H9 (cell line): ENCODE measurements at regions not wholly inside any gene's neighbourhood (a gene's known extent, or its start where the extent isn't known, plus 50 kb on each side); places are given as distances from the start of the nearest gene placed in this dataset.

Experiments
- DNase-seq: peaks from one replicate; pipeline ENCODE4 v3.0.0-alpha.2; 2017
- H2AFZ ChIP-seq: one replicate; pipeline ENCODE4 v1.6.1; 2013; ENCODE audit warnings: mild to moderate bottlenecking, low read length, control low read depth, moderate library complexity
- H2AK5ac ChIP-seq: 2 replicates; pipeline ENCODE4 v1.6.1; 2013; ENCODE audit warnings: low read length, control low read depth, mixed read lengths; ENCODE audit not compliant: insufficient read length
- H2BK120ac ChIP-seq: one replicate; pipeline ENCODE4 v1.6.1; 2013; ENCODE audit warnings: low read depth, mild to moderate bottlenecking, low read length, control low read depth, inconsistent platforms; ENCODE audit not compliant: poor library complexity, severe bottlenecking
- H2BK12ac ChIP-seq: 2 replicates; pipeline ENCODE4 v1.6.1; 2013; ENCODE audit warnings: low read length, control low read depth, mixed read lengths, low read depth; ENCODE audit not compliant: insufficient read length
- H2BK15ac ChIP-seq: 2 replicates; pipeline ENCODE4 v1.6.1; 2013; ENCODE audit warnings: low read depth, low read length, control low read depth
- H2BK20ac ChIP-seq: one replicate; pipeline ENCODE4 v1.6.1; 2013; ENCODE audit warnings: low read depth, mild to moderate bottlenecking, low read length, control low read depth, inconsistent platforms; ENCODE audit not compliant: poor library complexity, severe bottlenecking
- H2BK5ac ChIP-seq: 2 replicates; pipeline ENCODE4 v1.6.1; 2013; ENCODE audit warnings: low read length, control low read depth, mixed read lengths; ENCODE audit not compliant: insufficient read length
- H3K14ac ChIP-seq: 2 replicates; pipeline ENCODE4 v1.6.1; 2013; ENCODE audit warnings: low read length, control low read depth; ENCODE audit not compliant: insufficient read depth
- H3K18ac ChIP-seq: 2 replicates; pipeline ENCODE4 v1.6.1; 2013; ENCODE audit warnings: low read depth, mild to moderate bottlenecking, mixed read lengths, low read length, control low read depth; ENCODE audit not compliant: insufficient read length
- H3K23ac ChIP-seq: 2 replicates; pipeline ENCODE4 v1.6.1; 2013; ENCODE audit warnings: low read length, control low read depth, mixed read lengths, low read depth; ENCODE audit not compliant: insufficient read length
- H3K23me2 ChIP-seq: 2 replicates; pipeline ENCODE4 v1.6.1; 2013; ENCODE audit warnings: low read depth, mild to moderate bottlenecking, mixed read lengths, low read length, control low read depth; ENCODE audit not compliant: insufficient read length, poor library complexity, severe bottlenecking
- H3K27ac ChIP-seq: 2 replicates; pipeline ENCODE4 v1.5.1; 2013; ENCODE audit warnings: low read length, control low read depth, mixed read lengths, low read depth; ENCODE audit not compliant: insufficient read length
- H3K27me3 ChIP-seq: 2 replicates; pipeline ENCODE4 v1.6.1; 2013; ENCODE audit warnings: low read length, control low read depth, inconsistent platforms; ENCODE audit not compliant: insufficient read depth
- H3K4ac ChIP-seq: 2 replicates; pipeline ENCODE4 v1.6.1; 2013; ENCODE audit warnings: low read depth, mild to moderate bottlenecking, control low read depth, inconsistent platforms, low read length, moderate library complexity
- H3K4me1 ChIP-seq: 2 replicates; pipeline ENCODE4 v1.6.1; 2013; ENCODE audit warnings: low read length, control low read depth, inconsistent platforms; ENCODE audit not compliant: insufficient read depth
- H3K4me2 ChIP-seq: 2 replicates; pipeline ENCODE4 v1.6.1; 2013; ENCODE audit warnings: low read length, control low read depth, mixed read lengths; ENCODE audit not compliant: insufficient read length, insufficient read depth
- H3K56ac ChIP-seq: 2 replicates; pipeline ENCODE4 v1.6.1; 2013; ENCODE audit warnings: low read depth, mild to moderate bottlenecking, mixed read lengths, low read length, control low read depth; ENCODE audit not compliant: insufficient read length
- H3K79me1 ChIP-seq: 2 replicates; pipeline ENCODE4 v1.6.1; 2013; ENCODE audit warnings: low read depth, mild to moderate bottlenecking, moderate library complexity, low read length, control low read depth, inconsistent platforms; ENCODE audit not compliant: insufficient read depth, poor library complexity, severe bottlenecking
- H3K79me2 ChIP-seq: 2 replicates; pipeline ENCODE4 v1.6.1; 2013; ENCODE audit warnings: low read length, control low read depth, inconsistent platforms; ENCODE audit not compliant: insufficient read depth
- H3K9ac ChIP-seq: 2 replicates; pipeline ENCODE4 v1.6.1; 2013; ENCODE audit warnings: low read length, control low read depth, mixed read lengths; ENCODE audit not compliant: insufficient read length; ENCODE audit errors: extremely low read depth
- H3K9me3 ChIP-seq: one replicate; pipeline ENCODE4 v1.6.1; 2013; ENCODE audit warnings: low read depth, low read length, inconsistent platforms; ENCODE audit not compliant: control insufficient read depth
- H3T11ph ChIP-seq: one replicate; pipeline ENCODE4 v1.6.1; 2013; ENCODE audit warnings: mild to moderate bottlenecking, low read length, control low read depth, inconsistent platforms
- H4K20me1 ChIP-seq: one replicate; pipeline ENCODE4 v1.6.1; 2013; ENCODE audit not compliant: control insufficient read depth, insufficient read length, insufficient read depth
- H4K5ac ChIP-seq: 2 replicates; pipeline ENCODE4 v1.6.1; 2013; ENCODE audit warnings: low read depth, mild to moderate bottlenecking, mixed read lengths, low read length, control low read depth; ENCODE audit not compliant: insufficient read length
- H4K8ac ChIP-seq: replicated peaks from 2 replicates; pipeline ENCODE4 v1.6.1; 2013; ENCODE audit warnings: low read length, control low read depth, mixed read lengths, low read depth; ENCODE audit not compliant: insufficient read length
- H4K91ac ChIP-seq: 2 replicates; pipeline ENCODE4 v1.6.1; 2013; ENCODE audit warnings: low read depth, mild to moderate bottlenecking, moderate library complexity, mixed read lengths, low read length, control low read depth; ENCODE audit not compliant: insufficient read length
- H3K27ac Mint-ChIP-seq, 3 experiments: 2 replicates in 2 of 3; 3 replicates in 1 of 3; pipeline ENCODE4 v1.8.0; 2020 to 2021; ENCODE audit warnings: mixed read lengths in 3 of 3, mild to moderate bottlenecking in 1 of 3, moderate library complexity in 1 of 3
- H3K27me3 Mint-ChIP-seq: 2 replicates; pipeline ENCODE4 v1.8.0; 2021; ENCODE audit warnings: low read depth, mild to moderate bottlenecking, moderate library complexity, mixed read lengths
- H3K36me3 Mint-ChIP-seq, 3 experiments: 2 replicates in 2 of 3; 3 replicates in 1 of 3; pipeline ENCODE4 v1.8.0; 2020 to 2021; ENCODE audit warnings: low read depth in 3 of 3, mixed read lengths in 3 of 3; ENCODE audit not compliant: insufficient read depth in 1 of 3
- H3K4me1 Mint-ChIP-seq, 2 experiments: 2 replicates each; pipeline ENCODE4 v1.8.0; 2020; ENCODE audit warnings: mixed read lengths in 2 of 2
- H3K4me3 Mint-ChIP-seq, 2 experiments: 2 replicates in 1 of 2; 3 replicates in 1 of 2; pipeline ENCODE4 v1.8.0; 2020 to 2021; ENCODE audit warnings: mild to moderate bottlenecking in 2 of 2, mixed read lengths in 2 of 2, moderate library complexity in 1 of 2
- H3K9me3 Mint-ChIP-seq, 2 experiments: 2 replicates in 1 of 2; 3 replicates in 1 of 2; pipeline ENCODE4 v1.8.0; 2020; ENCODE audit warnings: mild to moderate bottlenecking in 2 of 2, mixed read lengths in 2 of 2, moderate library complexity in 1 of 2
- WGBS: extraction: QIAGEN DNeasy Blood & Tissue Kit; methylation state at CpG from one replicate; pipeline ENCODE4 v1.1.7; 2013; ENCODE audit warnings: missing lambda C conversion rate, low lambda C conversion rate, mixed read lengths; ENCODE audit not compliant: insufficient read length; ENCODE audit errors: extremely low coverage; 5-methylcytosine and 5-hydroxymethylcytosine counted together
- TF ChIP-seq, protein P1 (sequence below): fragments of 200-600 bp; sonication (generic); conservative IDR thresholded peaks from 3 replicates; pipeline ENCODE4 v1.8.0; 2021; ENCODE audit warnings: antibody characterized with exemption, mild to moderate bottlenecking

DNA sequence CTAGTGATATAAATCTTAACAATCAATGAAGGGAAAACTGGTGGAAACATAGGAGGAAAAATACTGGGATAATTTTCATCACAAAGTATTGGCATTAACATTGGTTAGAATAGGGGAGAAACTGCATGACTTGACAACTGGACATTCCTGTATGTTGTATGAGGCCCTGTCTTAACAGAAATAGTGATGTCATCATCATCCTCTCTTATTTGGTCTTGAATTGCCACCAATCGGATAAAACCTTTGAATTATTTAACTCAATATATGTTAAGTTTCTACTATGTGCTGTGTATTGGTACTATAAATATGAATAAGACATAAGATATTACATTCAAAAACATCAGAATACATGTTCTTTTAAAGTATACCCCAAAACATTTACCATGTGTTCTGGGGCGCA is 130.1 kb upstream of the CCDC54 start:
- no peak overlapping the region for H3T11ph ChIP-seq
- H2BK120ac ChIP-seq, result no peak overlapping the region
- Mint-ChIP-seq H3K9me3 (no peaks in the 10 kb centered on the region), H3K36me3 (peaks cover 0 to 3% (median 0%) of the 10 kb centered on the region in 3 experiments; a peak in 1 of 7 replicates), H3K4me1 (0 out of 4 replicates have a peak, but pooled peaks cover 0 to 2% of the 10 kb centered on the region in 2 experiments), H3K27ac (no peak overlapping the region), H3K27me3 (no peaks in the 10 kb centered on the region), H3K4me3 (no peak overlapping the region)
- WGBS, result no CpG with 5 or more reads among the region's 2 CpGs
- no peak overlapping the region for H4K91ac ChIP-seq
- no peak overlapping the region for H3K9ac ChIP-seq
- no peak overlapping the region for H3K18ac ChIP-seq
- H3K4ac ChIP-seq, result no peak overlapping the region
- H3K14ac ChIP-seq, result no peak overlapping the region
- H3K4me2 ChIP-seq, result no peak overlapping the region
- no peak overlapping the region for H2BK5ac ChIP-seq
- H3K27me3 ChIP-seq, result no peaks in the 10 kb centered on the region
- no peaks in the 10 kb centered on the region for H3K4me1 ChIP-seq
- DNase-seq, result no peak
- no peaks in the 10 kb centered on the region for H4K20me1 ChIP-seq
- H4K8ac ChIP-seq, result no peak overlapping the region
- H3K56ac ChIP-seq, result no peak overlapping the region
- no peaks in the 10 kb centered on the region for H3K9me3 ChIP-seq
- no peak overlapping the region for H4K5ac ChIP-seq
- H2BK20ac ChIP-seq, result no peak overlapping the region
- H2BK15ac ChIP-seq, result no peak overlapping the region
- no peaks in the 10 kb centered on the region for H3K23me2 ChIP-seq
- H3K27ac ChIP-seq, result no peak overlapping the region
- H2AK5ac ChIP-seq, result no peak overlapping the region
- TF ChIP-seq, protein P1, sequence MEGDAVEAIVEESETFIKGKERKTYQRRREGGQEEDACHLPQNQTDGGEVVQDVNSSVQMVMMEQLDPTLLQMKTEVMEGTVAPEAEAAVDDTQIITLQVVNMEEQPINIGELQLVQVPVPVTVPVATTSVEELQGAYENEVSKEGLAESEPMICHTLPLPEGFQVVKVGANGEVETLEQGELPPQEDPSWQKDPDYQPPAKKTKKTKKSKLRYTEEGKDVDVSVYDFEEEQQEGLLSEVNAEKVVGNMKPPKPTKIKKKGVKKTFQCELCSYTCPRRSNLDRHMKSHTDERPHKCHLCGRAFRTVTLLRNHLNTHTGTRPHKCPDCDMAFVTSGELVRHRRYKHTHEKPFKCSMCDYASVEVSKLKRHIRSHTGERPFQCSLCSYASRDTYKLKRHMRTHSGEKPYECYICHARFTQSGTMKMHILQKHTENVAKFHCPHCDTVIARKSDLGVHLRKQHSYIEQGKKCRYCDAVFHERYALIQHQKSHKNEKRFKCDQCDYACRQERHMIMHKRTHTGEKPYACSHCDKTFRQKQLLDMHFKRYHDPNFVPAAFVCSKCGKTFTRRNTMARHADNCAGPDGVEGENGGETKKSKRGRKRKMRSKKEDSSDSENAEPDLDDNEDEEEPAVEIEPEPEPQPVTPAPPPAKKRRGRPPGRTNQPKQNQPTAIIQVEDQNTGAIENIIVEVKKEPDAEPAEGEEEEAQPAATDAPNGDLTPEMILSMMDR, result no peak
- no peaks in the 10 kb centered on the region for H3K79me2 ChIP-seq
- H2AFZ ChIP-seq, result no peak overlapping the region
- no peak overlapping the region for H3K23ac ChIP-seq
- no peak overlapping the region for H2BK12ac ChIP-seq
- no peaks in the 10 kb centered on the region for H3K79me1 ChIP-seq
